Neutrophil (primary cell): ENCODE measurements at regions not wholly inside any gene's neighbourhood (a gene's known extent, or its start where the extent isn't known, plus 50 kb on each side); places are given as distances from the start of the nearest gene placed in this dataset.
"Not testable (repeated sequence)": the region's sequence is repeated elsewhere in the genome, so short reads cannot be mapped to it uniquely, and the experiment has no call there.

Source experiments
- H3K27ac ChIP-seq: fragments of 200-600 bp; sonication (generic); 2 replicates; pipeline ENCODE4 v1.5.1; 2016; ENCODE audit warnings: mild to moderate bottlenecking, moderate library complexity
- H3K27me3 ChIP-seq: fragments of 200-600 bp; sonication (generic); 2 replicates; pipeline ENCODE4 v1.6.0; 2016; ENCODE audit warnings: mild to moderate bottlenecking
- H3K36me3 ChIP-seq: fragments of 200-600 bp; sonication (generic); 2 replicates; pipeline ENCODE4 v1.5.1; 2017
- H3K4me1 ChIP-seq, 2 experiments: fragments of 200-600 bp in 1 of 2; sonication (generic) in 1 of 2; 1 replicate in 1 of 2; 2 replicates in 1 of 2; pipeline versions ENCODE4 v1.5.1 to v1.6.1; 2013 to 2016; ENCODE audit warnings: low read depth in 1 of 2, low read length in 1 of 2, mild to moderate bottlenecking in 1 of 2, moderate library complexity in 1 of 2; ENCODE audit not compliant: control insufficient read depth in 1 of 2, insufficient read depth in 1 of 2
- H3K4me3 ChIP-seq, 2 experiments: fragments of 200-600 bp in 1 of 2; sonication (generic) in 1 of 2; 1 replicate in 1 of 2; 2 replicates in 1 of 2; pipeline ENCODE4 v1.5.1; 2013 to 2016; ENCODE audit warnings: low read depth in 1 of 2, low read length in 1 of 2, mild to moderate bottlenecking in 1 of 2, moderate library complexity in 1 of 2
- H3K9me3 ChIP-seq: fragments of 200-600 bp; sonication (generic); 2 replicates; pipeline ENCODE4 v1.5.1; 2016
- CTCF ChIP-seq: fragments of 200-600 bp; sonication (generic); IDR thresholded peaks from 2 replicates; pipeline ENCODE4 v1.5.1; 2016; ENCODE audit warnings: antibody characterized with exemption

GRCh38 chr2:22078701-22079100, 954.9 kb downstream of the TDRD15 start:
- no peak overlapping the region for H3K27ac ChIP-seq
- no peak overlapping the region for H3K4me3 ChIP-seq
- no peaks in the 10 kb centered on the region for H3K9me3 ChIP-seq
- no peaks in the 10 kb centered on the region for H3K4me1 ChIP-seq
- TF ChIP-seq CTCF = no peak
- H3K27me3 ChIP-seq = no peaks in the 10 kb centered on the region
- no peaks in the 10 kb centered on the region for H3K36me3 ChIP-seq

- no peaks in the 10 kb centered on the region for H3K9me3 ChIP-seq
- H3K27ac ChIP-seq = no peak overlapping the region
- no peaks in the 10 kb centered on the region for H3K27me3 ChIP-seq
- H3K4me1 ChIP-seq = no peaks in the 10 kb centered on the region
- no peak overlapping the region for H3K4me3 ChIP-seq
- H3K36me3 ChIP-seq = no peaks in the 10 kb centered on the region
- TF ChIP-seq CTCF = no peak
Observed at GRCh38 chr2:22079583-22079982, 955.8 kb downstream of the TDRD15 start.

GRCh38 chr2:22086726-22087125, 963.0 kb downstream of the TDRD15 start:
- TF ChIP-seq CTCF = no peak

GRCh38 chr2:22103617-22104016, 979.8 kb downstream of the TDRD15 start:
- not testable (repeated sequence) for H3K9me3 ChIP-seq, H3K27ac ChIP-seq, H3K36me3 ChIP-seq, H3K4me3 ChIP-seq, H3K4me1 ChIP-seq, H3K27me3 ChIP-seq

More at GRCh38 chr2:22086726-22087125, 963.0 kb downstream of the TDRD15 start:
- H3K4me3 ChIP-seq = no peak overlapping the region
- H3K4me1 ChIP-seq = no peaks in the 10 kb centered on the region
- no peaks in the 10 kb centered on the region for H3K27me3 ChIP-seq
- H3K9me3 ChIP-seq = no peaks in the 10 kb centered on the region
- H3K36me3 ChIP-seq = no peaks in the 10 kb centered on the region
- no peak overlapping the region for H3K27ac ChIP-seq

GRCh38 chr2:22110244-22110651, 986.5 kb downstream of the TDRD15 start:
- no peak overlapping the region for H3K27ac ChIP-seq
- no peak for TF ChIP-seq CTCF

GRCh38 chr2:22124003-22124402, 1000.2 kb downstream of the TDRD15 start:
- no peaks in the 10 kb centered on the region for H3K36me3 ChIP-seq
- no peaks in the 10 kb centered on the region for H3K27me3 ChIP-seq
- H3K4me3 ChIP-seq = no peak overlapping the region
- no peak for TF ChIP-seq CTCF
- no peak overlapping the region for H3K27ac ChIP-seq
- no peaks in the 10 kb centered on the region for H3K4me1 ChIP-seq
- no peaks in the 10 kb centered on the region for H3K9me3 ChIP-seq

More at GRCh38 chr2:22110244-22110651, 986.5 kb downstream of the TDRD15 start:
- Histone ChIP-seq H3K9me3 (no peaks in the 10 kb centered on the region), H3K36me3 (no peaks in the 10 kb centered on the region), H3K4me3 (no peak overlapping the region), H3K27me3 (no peaks in the 10 kb centered on the region), H3K4me1 (no peaks in the 10 kb centered on the region)
